K562 (cell line): ENCODE measurements at regions not wholly inside any gene's neighbourhood (a gene's known extent, or its start where the extent isn't known, plus 50 kb on each side); places are given as distances from the start of the nearest gene placed in this dataset.

Source experiments
- ZNF274 ChIP-seq: IDR thresholded peaks from 2 replicates; pipeline ENCODE4 v1.6.1; 2011; ENCODE audit warnings: low read depth, mild to moderate bottlenecking, low read length, moderate library complexity, borderline replicate concordance
- TF ChIP-seq, protein P1 (sequence below): conservative IDR thresholded peaks from 2 replicates; pipeline ENCODE4 v1.6.1; 2011; ENCODE audit warnings: low read depth, mild to moderate bottlenecking, low read length; ENCODE audit not compliant: control insufficient read depth

DNA sequence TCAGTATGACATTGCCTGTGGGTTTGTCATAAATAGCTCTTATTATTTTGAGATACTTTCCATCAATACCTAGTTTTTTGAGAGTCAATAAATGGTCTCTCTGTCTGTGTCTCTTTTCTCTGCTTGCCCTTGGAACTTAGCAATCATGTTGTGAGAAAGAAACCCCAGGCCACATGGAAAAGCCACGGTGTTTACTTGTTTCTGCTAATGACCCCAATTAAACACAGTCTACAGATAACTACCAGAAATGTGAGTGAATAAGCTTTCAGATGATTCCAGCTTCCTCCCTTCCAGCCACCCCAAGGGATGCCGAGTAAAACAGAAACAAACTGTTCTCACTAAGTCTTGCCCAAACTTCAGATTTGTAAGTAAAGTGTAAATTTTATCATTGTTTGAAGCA is 584.9 kb downstream of the MAT2B start:
- no peak for TF ChIP-seq ZNF274
- TF ChIP-seq, protein P1, sequence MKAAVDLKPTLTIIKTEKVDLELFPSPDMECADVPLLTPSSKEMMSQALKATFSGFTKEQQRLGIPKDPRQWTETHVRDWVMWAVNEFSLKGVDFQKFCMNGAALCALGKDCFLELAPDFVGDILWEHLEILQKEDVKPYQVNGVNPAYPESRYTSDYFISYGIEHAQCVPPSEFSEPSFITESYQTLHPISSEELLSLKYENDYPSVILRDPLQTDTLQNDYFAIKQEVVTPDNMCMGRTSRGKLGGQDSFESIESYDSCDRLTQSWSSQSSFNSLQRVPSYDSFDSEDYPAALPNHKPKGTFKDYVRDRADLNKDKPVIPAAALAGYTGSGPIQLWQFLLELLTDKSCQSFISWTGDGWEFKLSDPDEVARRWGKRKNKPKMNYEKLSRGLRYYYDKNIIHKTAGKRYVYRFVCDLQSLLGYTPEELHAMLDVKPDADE, result no peak
